HepG2 (cell line): ENCODE measurements at regions not wholly inside any gene's neighbourhood (a gene's known extent, or its start where the extent isn't known, plus 50 kb on each side); places are given as distances from the start of the nearest gene placed in this dataset.

Source experiments
- ATAC-seq: fragments of 200-7000 bp; cut with Tn5 transposase; 3 replicates; pipeline ENCODE4 v1.9.1; 2020; ENCODE audit warnings: mild to moderate bottlenecking, moderate library complexity
- BruUV-seq: library from RNA; stranded (reverse); fragments of 400-500 nt; replicated peaks from 2 replicates; lab custom pipeline; 2021; lab: Mats Ljungman, UMichigan
- CTCF ChIA-PET: fragments of 300-600 bp; formaldehyde crosslinking; extraction: SDS; loops from one replicate; lab custom pipeline; 2021; ENCODE audit warnings: low total read pairs, inconsistent platforms, low intra/inter-chr PET ratio; lab: Yijun Ruan, JAX
- POLR2A ChIA-PET: fragments of 350-600 bp; sonication (Branson Sonifier 250); formaldehyde crosslinking; loops from one replicate; lab custom pipeline; 2020; ENCODE audit warnings: antibody characterized with exemption, inconsistent platforms; lab: Yijun Ruan, JAX
- DNase-seq: peaks from one replicate; pipeline ENCODE4 v3.0.0-alpha.2; 2015; ENCODE audit warnings: low spot score
- FAIRE-seq: peaks from 3 replicates; lab custom pipeline; 2011; peaks lifted over from hg19 to GRCh38; lab: Jason Lieb, UNC
- H2AFZ ChIP-seq: one replicate; pipeline ENCODE4 v1.6.1; 2011; ENCODE audit warnings: low read length, inconsistent platforms
- H3K27ac ChIP-seq: fragments of 300-600 bp; 3 replicates; pipeline ENCODE4 v1.8.0; 2011; ENCODE audit warnings: mixed run types, mild to moderate bottlenecking, mixed read lengths, low read length, inconsistent platforms; ENCODE audit not compliant: insufficient read depth; ENCODE audit errors: extremely low read length
- H3K27me3 ChIP-seq, 2 experiments: fragments of 200-600 bp in 1 of 2; 2 replicates in 1 of 2; 3 replicates in 1 of 2; pipeline versions ENCODE4 v1.6.0 to v1.8.0; 2011; ENCODE audit warnings: low read length in 2 of 2, mild to moderate bottlenecking in 2 of 2, moderate library complexity in 2 of 2, inconsistent platforms in 1 of 2; ENCODE audit not compliant: insufficient read depth in 2 of 2, control insufficient read depth in 1 of 2
- H3K36me3 ChIP-seq, 2 experiments: fragments of 200-600 bp in 1 of 2; replicated peaks in 1 of 2; 2 replicates in 1 of 2; 3 replicates in 1 of 2; pipeline versions ENCODE4 v1.5.1 to v1.8.0; 2011; ENCODE audit warnings: low read length in 2 of 2, inconsistent platforms in 1 of 2; ENCODE audit not compliant: insufficient read depth in 2 of 2, control insufficient read depth in 1 of 2
- H3K4me1 ChIP-seq: 2 replicates; pipeline ENCODE4 v1.5.1; 2012; ENCODE audit warnings: low read length, inconsistent platforms; ENCODE audit not compliant: insufficient read depth
- H3K4me2 ChIP-seq: 2 replicates; pipeline ENCODE4 v1.6.0; 2011; ENCODE audit warnings: low read depth, low read length, inconsistent platforms
- H3K4me3 ChIP-seq, 3 experiments: fragments of 200-600 bp in 1 of 3; sonication (generic), shearing (Covaris generic) in 1 of 3; replicated peaks in 1 of 3; 2 replicates each; pipeline ENCODE4 v1.5.1; 2011 to 2016; ENCODE audit warnings: low read length in 3 of 3, inconsistent platforms in 2 of 3, low read depth in 2 of 3, mild to moderate bottlenecking in 2 of 3, control low read depth in 1 of 3, mixed read lengths in 1 of 3; ENCODE audit not compliant: insufficient read depth in 1 of 3
- H3K79me2 ChIP-seq: one replicate; pipeline ENCODE4 v1.6.1; 2011; ENCODE audit warnings: low read length, inconsistent platforms; ENCODE audit not compliant: insufficient read depth
- H3K9ac ChIP-seq: 2 replicates; pipeline ENCODE4 v1.6.0; 2011; ENCODE audit warnings: mild to moderate bottlenecking, low read depth, low read length, inconsistent platforms; ENCODE audit not compliant: insufficient read depth
- H3K9me3 ChIP-seq: 2 replicates; pipeline ENCODE4 v1.5.1; 2012; ENCODE audit warnings: mild to moderate bottlenecking, low read length
- H4K20me1 ChIP-seq: 2 replicates; pipeline ENCODE4 v1.6.0; 2011; ENCODE audit warnings: inconsistent platforms, mild to moderate bottlenecking, low read length, moderate library complexity; ENCODE audit not compliant: insufficient read depth
- HMG20B ChIP-seq: conservative IDR thresholded peaks from 2 replicates; pipeline ENCODE4 v1.6.1; 2016; ENCODE audit warnings: missing genetic modification reagents, missing compliant biosample characterization
- HNRNPLL ChIP-seq: fragments of 200-400 bp; formaldehyde crosslinking; IDR thresholded peaks from 2 replicates; pipeline ENCODE4 v1.6.1; 2017; ENCODE audit warnings: mild to moderate bottlenecking, low read depth, low read length; ENCODE audit not compliant: poor library complexity, severe bottlenecking
- IKZF4 ChIP-seq: sonication (generic); formaldehyde crosslinking; IDR thresholded peaks from 2 replicates; pipeline ENCODE4 v1.5.1; 2020; ENCODE audit warnings: borderline replicate concordance, mild to moderate bottlenecking, low read depth, missing genetic modification reagents; ENCODE audit errors: not compliant biosample characterization
- KLF9 ChIP-seq: IDR thresholded peaks from 2 replicates; pipeline ENCODE4 v1.6.1; 2016; ENCODE audit warnings: low read depth
- RAD51 ChIP-seq: fragments of 450-650 bp; IDR thresholded peaks from 2 replicates; pipeline ENCODE4 v1.6.1; 2016; ENCODE audit warnings: borderline replicate concordance
- RBAK ChIP-seq: sonication (generic); formaldehyde crosslinking; IDR thresholded peaks from 2 replicates; pipeline ENCODE4 v1.5.1; 2020; ENCODE audit warnings: mild to moderate bottlenecking, missing genetic modification reagents
- RFX1 ChIP-seq: fragments of 450-650 bp; IDR thresholded peaks from 2 replicates; pipeline ENCODE4 v1.6.1; 2017
- SIX1 ChIP-seq: sonication (generic); formaldehyde crosslinking; IDR thresholded peaks from 2 replicates; pipeline ENCODE4 v1.4.0; 2020; ENCODE audit warnings: missing genetic modification reagents, borderline replicate concordance
- SKIL ChIP-seq: sonication (generic); formaldehyde crosslinking; IDR thresholded peaks from 2 replicates; pipeline ENCODE4 v1.8.0; 2022; ENCODE audit warnings: missing genetic modification reagents, mild to moderate bottlenecking, moderate library complexity, borderline replicate concordance
- ZBED4 ChIP-seq: sonication (generic); formaldehyde crosslinking; IDR thresholded peaks from 2 replicates; pipeline ENCODE4 v1.4.0; 2020; ENCODE audit warnings: missing genetic modification reagents, borderline replicate concordance
- ZNF563 ChIP-seq: sonication (generic); formaldehyde crosslinking; IDR thresholded peaks from 2 replicates; pipeline ENCODE4 v1.8.0; 2022; ENCODE audit warnings: mild to moderate bottlenecking, moderate library complexity, missing genetic modification reagents
- ZUFSP ChIP-seq: sonication (generic); formaldehyde crosslinking; IDR thresholded peaks from 2 replicates; pipeline ENCODE4 v1.9.0; 2021; ENCODE audit warnings: missing genetic modification reagents, mild to moderate bottlenecking, borderline replicate concordance
- WGBS: methylation state at CpG from one replicate; pipeline ENCODE4 v1.1.6; 2017; ENCODE audit warnings: low lambda C conversion rate; 5-methylcytosine and 5-hydroxymethylcytosine counted together
- in situ Hi-C: cut with HindIII; loops from 2 replicates; pipeline ENCODE4 v1.10.0; 2017; ENCODE audit warnings: low pct_unique_long_range_greater_than_20kb; ENCODE audit not compliant: extremely low pct_ligation_motif_present
- intact Hi-C: fragments of 100-400 bp; cut with micrococcal nuclease; formaldehyde crosslinking; loops from one replicate; pipeline ENCODE4 v1.10.0; 2022; ENCODE audit not compliant: unreplicated experiment

GRCh38 chr1:115192200-115192767 is 103.0 kb upstream of the TSPAN2 start:
- DNase-seq (no peak), ATAC-seq (no peak), FAIRE-seq (no peak)
- H2AFZ ChIP-seq: no peak overlapping the region
- no peak overlapping the region for H3K4me2 ChIP-seq
- CTCF ChIA-PET: no interaction called here
- no peak overlapping the region for H3K27ac ChIP-seq
- in situ Hi-C loops: no loop called here
- no peaks in the 10 kb centered on the region for H4K20me1 ChIP-seq
- H3K79me2 ChIP-seq: no peaks in the 10 kb centered on the region
- H3K9ac ChIP-seq: no peak overlapping the region
- intact Hi-C loops: no loop called here
- 22% methylated on average over 5 of the region's 7 CpGs for WGBS
- H3K9me3 ChIP-seq: no peaks in the 10 kb centered on the region
- POLR2A ChIA-PET: no interaction called here
- H3K4me3 ChIP-seq: no peak overlapping the region
- BruUV-seq: no TSS peak
- no peaks in the 10 kb centered on the region for H3K36me3 ChIP-seq
- TF ChIP-seq SKIL (CRISPR knock-in tag) (no peak), ZBED4 (CRISPR knock-in tag) (no peak), ZUFSP (CRISPR knock-in tag) (no peak), RFX1 (no peak), HMG20B (no peak), RAD51 (no peak), ZNF563 (CRISPR knock-in tag) (no peak), SIX1 (CRISPR knock-in tag) (no peak), IKZF4 (CRISPR knock-in tag) (no peak), HNRNPLL (no peak), RBAK (no peak), KLF9 (CRISPR knock-in tag) (no peak)
- H3K27me3 ChIP-seq: no peaks in the 10 kb centered on the region
- H3K4me1 ChIP-seq: no peaks in the 10 kb centered on the region
